ENCODE measurements at regions not wholly inside any gene's neighbourhood (a gene's known extent, or its start where the extent isn't known, plus 50 kb on each side); places are given as distances from the start of the nearest gene placed in this dataset.

GRCh38 chr15:57823325-57823882, 116.9 kb downstream of the POLR2M start:
- DNase-seq: no peak

DNA sequence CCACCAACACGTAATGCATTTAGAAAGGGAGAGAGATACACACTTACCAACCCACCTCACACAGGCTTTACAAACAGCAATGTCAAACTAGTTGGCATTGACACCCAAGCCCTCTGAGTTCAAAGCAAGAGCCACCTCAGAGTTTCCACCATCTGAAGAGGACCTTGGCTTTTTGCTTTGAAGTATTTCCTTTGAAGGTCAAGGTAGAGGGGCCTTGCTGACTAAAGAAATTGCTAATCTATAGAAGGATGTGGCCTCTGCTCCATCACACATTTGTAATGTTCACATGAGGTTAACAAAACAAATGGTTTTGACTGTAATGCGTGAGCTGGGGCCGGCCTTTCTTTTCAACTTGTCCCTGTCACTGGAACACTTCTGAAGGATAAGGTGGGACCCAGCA, 117.7 kb downstream of the POLR2M start:
- no peak for DNase-seq

GRCh38 chr15:57827021-57827420, 120.5 kb downstream of the POLR2M start:
- DNase-seq: no peak

- no peak for DNase-seq
Measured at GRCh38 chr15:57827971-57828370, 121.5 kb downstream of the POLR2M start.

GRCh38 chr15:57832183-57832582, 125.7 kb downstream of the POLR2M start:
- DNase-seq: no peak

GRCh38 chr15:57835119-57835518, 128.6 kb downstream of the POLR2M start:
- no peak for DNase-seq

- no peak for DNase-seq
Measured at GRCh38 chr15:57849317-57849716, 142.8 kb downstream of the POLR2M start.

GRCh38 chr15:57854531-57854930, 148.0 kb downstream of the POLR2M start:
- no peak for DNase-seq

DNA sequence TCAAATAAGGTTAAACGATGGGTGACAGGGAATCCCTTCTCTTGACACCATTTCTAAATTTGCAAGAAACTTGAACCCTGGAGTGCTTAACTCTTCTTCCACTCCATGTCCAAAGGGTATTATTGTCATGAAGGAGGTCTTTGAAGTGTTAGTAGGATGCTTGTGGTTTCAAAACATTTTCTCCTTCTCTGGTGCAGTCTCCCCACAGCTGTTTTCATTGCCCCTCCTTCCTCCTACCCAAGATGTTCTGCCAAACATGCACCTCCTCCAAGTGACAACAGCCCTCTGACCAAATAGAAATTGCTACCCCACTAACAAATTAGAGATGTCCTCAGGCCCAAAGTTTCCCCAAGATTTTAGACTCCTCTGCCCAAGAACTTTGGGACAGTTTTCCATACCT, 151.4 kb downstream of the POLR2M start:
- DNase-seq: no peak

GRCh38 chr15:57859130-57859685, 152.7 kb downstream of the POLR2M start:
- no peak for DNase-seq

DNA sequence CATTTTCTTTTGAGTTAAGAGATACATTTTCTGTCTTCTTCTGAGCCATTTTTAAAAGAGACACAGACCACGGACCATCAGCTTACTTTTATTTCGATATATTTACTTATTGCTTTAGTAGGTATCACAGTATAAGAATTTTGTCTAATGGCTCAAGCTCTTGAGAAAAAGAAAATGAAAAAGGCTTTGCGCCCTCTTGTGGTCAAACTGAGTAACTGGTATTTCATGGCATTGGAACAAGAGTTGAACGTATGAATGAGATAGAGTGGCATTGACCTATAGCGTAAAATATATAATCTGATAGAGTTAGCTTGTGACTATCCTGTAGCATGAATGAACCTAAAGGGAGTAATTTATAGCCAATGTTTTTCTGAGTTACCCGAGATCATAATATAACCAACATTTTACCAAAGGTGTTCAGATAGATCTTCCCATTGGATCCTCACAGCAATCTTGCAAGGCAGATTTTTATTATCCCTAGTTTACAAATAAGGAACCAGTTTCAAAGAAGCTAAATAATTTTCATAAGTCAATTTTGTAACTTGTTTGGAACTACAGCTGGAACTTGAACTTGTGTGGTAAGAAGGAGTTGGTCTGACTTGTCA, 154.6 kb downstream of the POLR2M start:
- DNase-seq: peak; percentile 59

DNA sequence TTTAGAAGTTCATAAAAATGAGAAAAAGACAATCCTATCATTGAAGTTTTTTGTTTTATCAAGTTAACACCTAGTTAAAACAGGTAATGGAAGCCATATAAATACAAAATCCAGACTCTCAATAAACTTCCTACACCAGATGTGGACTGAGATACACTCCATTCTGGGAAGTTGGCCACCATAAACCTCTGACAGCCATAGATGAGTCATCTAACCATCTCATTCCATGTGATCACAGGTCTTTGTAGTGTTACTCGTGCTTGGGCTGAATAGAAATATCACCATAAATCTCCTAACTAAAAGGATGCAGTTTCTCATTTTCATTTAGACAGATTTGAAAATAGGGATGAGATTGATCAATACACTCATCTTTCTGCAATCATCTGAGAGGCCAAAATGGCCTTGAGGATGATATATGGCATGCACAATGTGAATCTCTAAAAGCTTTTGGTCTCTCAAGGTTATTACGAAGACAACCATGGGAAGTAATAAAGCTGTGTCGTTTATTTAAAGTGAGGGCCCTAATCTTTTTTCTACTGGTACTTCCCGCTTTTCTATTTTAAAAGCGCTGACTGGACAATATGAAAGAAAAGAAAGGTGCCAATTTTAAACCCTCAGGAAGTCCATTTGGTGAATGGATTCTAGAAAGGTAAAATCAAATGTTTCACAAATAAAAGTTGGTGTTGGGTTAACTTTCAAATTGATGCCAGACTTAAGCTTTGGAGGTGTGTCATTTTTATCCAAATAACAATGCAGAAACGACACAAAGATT, 155.5 kb downstream of the POLR2M start:
- no peak for DNase-seq

DNA sequence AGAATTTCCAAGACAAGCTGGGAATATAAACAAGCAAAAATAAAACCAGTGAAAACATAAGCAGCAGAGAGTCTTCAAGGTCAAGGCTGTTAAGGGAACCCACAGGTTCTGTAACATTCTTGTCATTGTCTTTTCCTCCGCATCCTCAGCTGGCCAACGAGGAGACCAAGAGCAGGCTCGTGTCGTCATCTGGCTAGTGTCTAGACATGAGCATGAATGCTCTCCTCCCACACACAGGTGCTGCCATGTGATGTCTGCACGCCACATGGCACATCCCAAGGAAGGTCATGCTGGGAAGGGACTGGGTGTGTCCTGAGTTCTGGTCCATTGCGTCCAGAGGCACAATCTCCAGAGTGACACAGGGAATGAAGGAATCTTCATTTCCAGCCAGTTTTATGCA, 156.2 kb downstream of the POLR2M start:
- DNase-seq: no peak

DNA sequence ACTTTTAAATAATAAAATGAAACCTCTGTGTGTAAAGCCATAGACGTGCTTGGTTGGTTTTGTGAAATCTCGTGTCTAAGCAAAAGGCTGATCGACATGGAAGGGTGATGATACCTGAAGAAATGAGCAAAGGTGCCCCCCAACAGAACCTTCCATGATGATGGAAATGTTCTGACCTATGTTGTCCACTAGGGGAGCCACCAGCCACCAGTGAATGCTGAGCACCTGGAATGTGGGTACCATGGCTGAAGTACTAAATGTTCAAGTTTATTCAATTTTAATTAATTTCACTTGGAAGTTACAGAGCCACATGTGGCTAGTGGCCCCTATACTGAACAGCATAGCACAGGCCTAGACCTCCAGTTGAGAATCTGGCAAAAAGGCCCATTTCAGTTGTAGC, 158.8 kb downstream of the POLR2M start:
- no peak for DNase-seq

DNA sequence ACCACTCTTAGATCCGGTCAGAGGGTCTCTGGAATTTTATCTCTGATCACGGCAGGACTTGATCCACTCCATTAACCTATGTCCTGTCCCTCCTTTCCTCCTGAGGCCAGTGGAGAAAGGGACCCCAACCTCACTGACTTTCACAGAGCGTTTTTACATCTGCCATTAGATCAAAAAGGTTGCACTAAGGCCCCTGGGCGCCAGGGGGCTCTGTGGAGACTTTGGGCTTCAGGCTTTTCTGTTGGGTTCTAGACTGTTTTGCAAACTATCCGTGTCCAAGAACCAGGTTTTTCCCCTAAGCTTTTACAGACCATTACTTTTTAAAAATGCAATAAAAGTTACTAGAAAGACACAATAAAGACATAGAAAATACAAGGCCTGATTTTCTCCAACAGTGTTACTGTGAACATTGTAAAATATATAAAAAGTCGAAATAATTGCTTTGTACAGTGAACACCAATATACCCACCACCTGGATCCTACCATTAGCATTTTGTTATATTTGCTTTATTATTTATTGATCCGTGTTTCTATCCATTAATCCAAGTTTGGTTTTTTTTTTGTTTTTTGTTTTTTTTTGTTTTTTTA, 159.7 kb downstream of the POLR2M start:
- peak; percentile 28 for DNase-seq

DNA sequence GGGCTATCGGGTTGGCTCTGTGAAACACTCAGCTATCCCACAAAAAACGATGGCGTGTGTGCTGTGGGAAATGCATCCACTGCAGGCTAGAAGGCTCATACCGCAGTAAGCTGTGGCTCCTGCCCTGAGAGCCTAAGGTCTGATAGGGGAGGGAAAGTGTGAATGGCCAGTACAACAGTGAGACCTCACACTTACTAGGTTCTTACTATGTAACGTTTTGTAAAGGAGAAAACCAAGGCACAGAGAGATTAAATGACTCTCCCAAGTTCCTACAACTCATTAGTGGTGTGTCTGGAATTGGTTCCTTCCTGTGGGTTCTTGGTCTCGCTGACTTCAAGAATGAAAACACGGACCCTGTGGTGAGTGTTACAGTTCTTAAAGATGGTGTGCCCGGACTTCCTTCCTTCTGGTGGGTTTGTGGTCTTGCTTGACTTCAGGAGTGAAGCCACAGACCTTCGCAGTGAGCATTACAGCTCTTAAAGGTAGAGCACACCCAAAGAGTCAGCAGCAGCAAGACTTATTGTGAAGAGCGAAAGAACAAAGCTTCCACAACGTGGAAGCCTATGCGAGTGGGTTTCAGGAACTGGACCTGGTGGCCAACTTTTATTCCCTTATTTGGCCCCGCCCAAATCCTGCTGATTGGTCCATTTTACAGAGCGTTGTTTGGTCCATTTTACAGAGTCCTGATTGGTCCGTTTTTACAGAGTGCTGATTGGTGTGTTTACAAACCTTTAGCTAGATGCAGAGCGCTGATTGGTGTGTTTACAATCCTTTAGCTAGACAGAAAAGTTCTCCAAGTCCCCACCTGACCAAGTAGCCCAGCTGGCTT, 161.7 kb downstream of the POLR2M start:
- DNase-seq: no peak

DNA sequence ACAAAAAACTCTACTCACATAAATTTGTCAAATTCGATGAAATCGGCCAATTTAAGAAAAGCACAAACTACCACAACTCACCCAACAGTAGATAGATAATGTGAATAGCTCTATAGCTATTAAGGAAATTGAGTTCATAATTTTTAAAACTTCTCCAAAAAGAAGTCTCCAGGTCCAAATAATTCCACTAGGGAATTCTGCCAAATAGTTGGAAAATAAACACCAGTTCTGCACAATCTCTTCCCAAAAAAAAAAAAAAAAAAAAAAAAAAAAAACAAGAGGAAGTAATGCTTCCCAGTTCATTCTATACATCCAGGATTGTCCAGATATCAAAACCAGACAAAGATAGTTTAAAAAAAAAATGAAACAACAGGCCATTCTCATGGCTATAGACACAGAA, 164.2 kb downstream of the POLR2M start:
- no peak for DNase-seq

DNA sequence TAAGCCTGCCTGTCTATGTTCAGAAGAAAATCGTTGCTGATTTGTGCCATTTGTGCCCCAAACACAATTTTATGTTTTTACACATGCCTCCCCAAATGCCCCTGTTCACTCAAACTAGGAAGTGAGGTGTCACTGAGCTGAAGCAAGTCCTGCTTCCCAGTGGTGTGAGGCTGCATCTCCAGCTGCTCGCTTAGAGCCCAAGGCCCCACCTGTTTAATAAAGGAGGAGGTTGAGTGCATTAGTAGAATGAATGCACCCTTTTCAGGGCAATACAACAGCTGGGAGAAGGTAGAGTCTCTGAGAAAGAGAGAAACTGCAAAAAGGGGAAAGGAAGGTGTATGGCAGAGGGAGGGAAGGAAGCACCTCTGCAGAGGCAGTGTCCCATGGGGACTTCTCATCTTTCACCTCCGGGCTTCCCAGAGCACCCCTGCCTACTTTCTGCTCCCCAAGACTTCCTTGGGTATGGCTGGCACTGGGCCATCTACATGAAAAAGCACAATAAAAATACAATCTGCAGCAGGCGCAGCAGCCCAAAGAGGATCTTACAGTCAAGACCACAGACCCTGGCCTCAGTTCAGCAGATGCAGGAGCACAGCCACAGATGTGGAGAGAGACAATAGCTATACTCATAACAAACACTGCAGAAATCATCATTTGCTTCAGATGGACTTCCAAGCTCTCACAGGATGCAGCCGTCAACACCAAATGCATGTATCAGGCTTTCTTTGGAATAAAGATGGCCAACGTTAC, 165.9 kb downstream of the POLR2M start:
- DNase-seq: no peak

DNA sequence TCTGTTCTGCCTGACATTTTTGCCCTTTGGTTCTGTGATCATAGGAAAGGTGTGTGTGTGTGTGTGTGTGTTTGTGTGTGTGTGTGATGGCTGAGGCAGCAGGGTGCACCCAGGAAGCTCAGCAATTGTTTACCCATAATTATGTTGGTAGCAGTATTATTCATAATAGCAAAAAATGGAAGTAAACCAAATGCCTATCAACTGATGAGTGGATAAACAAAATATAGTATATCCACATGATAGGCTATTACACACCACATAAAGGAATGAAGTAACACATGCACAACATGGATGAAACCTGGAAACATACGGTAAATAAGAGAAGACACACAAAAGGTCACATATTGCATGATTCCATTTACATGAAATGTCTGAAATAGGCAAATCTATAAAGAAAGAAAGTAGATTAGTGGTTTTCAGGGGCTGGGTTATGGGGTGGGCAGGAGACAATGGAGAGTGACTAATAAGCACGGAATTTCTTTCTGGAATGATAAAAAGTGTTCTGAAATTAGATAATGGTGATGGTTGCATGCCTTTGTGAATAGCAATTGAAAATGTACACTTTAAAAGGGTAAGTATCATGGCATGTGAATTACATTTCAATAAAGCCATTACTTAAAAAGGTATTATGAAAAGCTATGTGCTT, 167.2 kb downstream of the POLR2M start:
- DNase-seq: no peak

- no peak for DNase-seq
Measured at GRCh38 chr15:57875347-57875746, 168.8 kb downstream of the POLR2M start.

- DNase-seq: no peak
Measured at GRCh38 chr15:57878573-57878972, 172.1 kb downstream of the POLR2M start.

DNA sequence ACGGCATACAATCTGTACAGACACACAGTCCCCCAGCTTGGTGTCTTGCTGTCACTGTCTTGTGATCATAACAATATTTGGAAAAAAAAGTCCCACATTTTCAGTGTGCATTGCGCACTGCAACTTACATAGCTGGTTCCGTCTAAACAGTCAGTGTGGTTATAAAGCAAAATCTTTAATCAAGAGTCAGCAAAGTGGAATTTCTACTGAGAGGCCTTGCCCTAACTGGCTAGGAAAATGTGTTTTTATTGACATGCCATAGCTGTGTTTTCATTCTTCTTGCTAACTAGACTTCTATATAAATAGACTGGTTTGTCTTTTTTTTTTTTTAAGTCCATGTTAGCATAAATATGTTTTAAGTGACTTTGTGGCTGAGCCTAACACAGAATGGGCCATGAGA, 174.8 kb downstream of the POLR2M start:
- DNase-seq: no peak
